Fibroblast of mammary gland (primary cell): ENCODE measurements at regions not wholly inside any gene's neighbourhood (a gene's known extent, or its start where the extent isn't known, plus 50 kb on each side); places are given as distances from the start of the nearest gene placed in this dataset.

ENCODE experiments used
- DNase-seq: peaks from one replicate; pipeline ENCODE4 v3.0.0-alpha.2; 2010; ENCODE audit warnings: low read depth
- H3K4me3 ChIP-seq: 2 replicates; pipeline ENCODE4 v1.5.1; 2011; ENCODE audit warnings: low read depth, mild to moderate bottlenecking, low read length, moderate library complexity; ENCODE audit not compliant: control insufficient read depth
- CTCF ChIP-seq: conservative IDR thresholded peaks from 2 replicates; pipeline ENCODE4 v1.5.1; 2011; ENCODE audit warnings: low read depth, low read length, inconsistent platforms; ENCODE audit not compliant: control insufficient read depth, insufficient read depth

DNA sequence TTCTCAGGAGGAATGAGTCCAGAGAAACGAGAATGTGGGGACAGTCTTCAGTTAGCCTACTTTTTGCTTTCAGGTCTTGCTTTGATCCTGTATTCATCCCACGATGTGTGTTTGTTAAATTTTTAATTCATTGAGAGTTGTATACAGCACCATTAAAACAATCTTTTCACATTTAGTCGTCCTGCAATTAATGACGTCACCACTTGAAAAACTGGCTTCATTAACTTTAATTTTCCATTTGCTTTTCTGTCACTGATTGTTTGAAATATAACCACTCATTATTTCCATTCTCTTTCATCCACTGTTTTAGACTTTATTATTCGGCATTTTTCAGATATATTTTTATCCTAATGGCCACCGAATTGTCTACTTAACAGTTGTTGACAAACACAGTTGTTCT is 146.9 kb downstream of the TFEC start:
- no peak overlapping the region for H3K4me3 ChIP-seq
- TF ChIP-seq CTCF, result no peak
- no peak for DNase-seq

DNA sequence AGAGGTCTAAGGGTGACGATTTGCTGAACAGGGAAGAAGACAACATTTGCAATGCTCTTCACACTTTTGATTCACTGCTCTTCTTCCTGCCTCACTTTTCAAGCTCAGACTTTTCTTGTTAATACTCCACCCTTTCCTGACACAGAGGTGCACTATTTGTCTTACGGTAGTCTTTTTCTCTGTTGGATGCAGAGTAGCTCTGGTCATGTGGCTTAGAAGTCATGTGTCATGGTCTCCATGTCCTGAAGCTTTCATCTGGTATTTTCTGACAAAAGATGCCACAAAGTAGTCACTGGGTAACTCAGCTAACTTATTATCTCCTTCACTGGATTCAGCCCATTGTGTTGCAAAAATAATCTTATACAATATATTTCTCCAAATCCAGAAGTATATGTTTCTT is 149.1 kb downstream of the TFEC start:
- no peak for DNase-seq
- H3K4me3 ChIP-seq, result no peak overlapping the region
- TF ChIP-seq CTCF, result no peak

DNA sequence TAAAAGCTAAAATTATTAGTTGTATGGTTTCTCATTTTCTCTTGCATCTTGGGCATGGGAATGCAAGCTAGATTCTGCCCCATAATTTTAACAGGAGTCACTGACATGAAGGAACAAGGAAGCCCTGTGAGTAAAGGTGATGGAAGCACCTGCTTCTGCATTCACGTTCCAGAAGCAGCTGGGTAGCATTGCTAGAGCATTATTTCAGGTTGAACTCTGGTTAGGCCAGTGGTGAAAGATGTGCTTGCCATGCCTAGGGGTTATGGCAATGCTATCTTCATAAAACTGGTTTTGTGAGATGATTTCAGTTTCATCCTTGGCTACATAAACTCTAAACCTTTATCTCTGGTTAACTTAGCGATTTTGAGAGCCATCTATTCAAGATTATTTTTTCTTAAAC is 151.4 kb downstream of the TFEC start:
- TF ChIP-seq CTCF, result no peak
- no peak overlapping the region for H3K4me3 ChIP-seq
- no peak for DNase-seq

- TF ChIP-seq CTCF, result no peak
- H3K4me3 ChIP-seq, result no peak overlapping the region
- DNase-seq, result no peak
Measured at GRCh38 chr7:115869801-115870200, 160.8 kb downstream of the TFEC start.

- H3K4me3 ChIP-seq, result no peak overlapping the region
- DNase-seq, result peak; percentile 23
- TF ChIP-seq CTCF, result no peak
Measured at GRCh38 chr7:115869190-115869589, 161.4 kb downstream of the TFEC start.

GRCh38 chr7:115868369-115868768 is 162.2 kb downstream of the TFEC start:
- DNase-seq, result no peak
- no peak overlapping the region for H3K4me3 ChIP-seq

More at GRCh38 chr7:115868369-115868768, 162.2 kb downstream of the TFEC start:
- no peak for TF ChIP-seq CTCF
